ENCODE measurements at regions not wholly inside any gene's neighbourhood (a gene's known extent, or its start where the extent isn't known, plus 50 kb on each side); places are given as distances from the start of the nearest gene placed in this dataset.
"Not testable (repeated sequence)": the region's sequence is repeated elsewhere in the genome, so short reads cannot be mapped to it uniquely, and the experiment has no call there.

DNA sequence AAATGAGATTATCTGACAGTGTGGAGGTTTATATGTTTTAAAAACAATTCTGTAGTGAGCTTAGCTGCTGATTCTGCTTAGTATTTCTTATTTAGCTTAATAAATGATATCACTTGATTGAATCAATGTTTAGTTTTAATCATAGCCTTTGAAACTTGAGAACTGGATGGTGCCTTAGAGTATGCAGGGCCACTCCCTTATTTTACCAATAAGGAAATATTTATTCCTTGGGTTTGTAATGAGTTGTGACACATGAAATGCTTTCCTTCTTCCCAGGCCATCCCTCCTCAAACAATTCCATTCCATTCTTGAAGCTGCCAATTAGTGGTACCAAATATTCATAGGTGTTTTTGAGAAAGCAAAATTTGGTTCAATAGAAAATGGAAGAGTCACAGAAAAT is 183.8 kb upstream of the DCC start:
- Mint-ChIP-seq H3K27ac (no peak overlapping the region), H3K9me3 (peaks cover 4% of the 10 kb centered on the region), H3K36me3 (ENCODE audit: low read depth) (no peaks in the 10 kb centered on the region), H3K4me3 (no peak overlapping the region), H3K4me1 (no peaks in the 10 kb centered on the region), H3K27me3 (ENCODE audit: low read depth) (no peaks in the 10 kb centered on the region)
- TF ChIP-seq, protein P1, sequence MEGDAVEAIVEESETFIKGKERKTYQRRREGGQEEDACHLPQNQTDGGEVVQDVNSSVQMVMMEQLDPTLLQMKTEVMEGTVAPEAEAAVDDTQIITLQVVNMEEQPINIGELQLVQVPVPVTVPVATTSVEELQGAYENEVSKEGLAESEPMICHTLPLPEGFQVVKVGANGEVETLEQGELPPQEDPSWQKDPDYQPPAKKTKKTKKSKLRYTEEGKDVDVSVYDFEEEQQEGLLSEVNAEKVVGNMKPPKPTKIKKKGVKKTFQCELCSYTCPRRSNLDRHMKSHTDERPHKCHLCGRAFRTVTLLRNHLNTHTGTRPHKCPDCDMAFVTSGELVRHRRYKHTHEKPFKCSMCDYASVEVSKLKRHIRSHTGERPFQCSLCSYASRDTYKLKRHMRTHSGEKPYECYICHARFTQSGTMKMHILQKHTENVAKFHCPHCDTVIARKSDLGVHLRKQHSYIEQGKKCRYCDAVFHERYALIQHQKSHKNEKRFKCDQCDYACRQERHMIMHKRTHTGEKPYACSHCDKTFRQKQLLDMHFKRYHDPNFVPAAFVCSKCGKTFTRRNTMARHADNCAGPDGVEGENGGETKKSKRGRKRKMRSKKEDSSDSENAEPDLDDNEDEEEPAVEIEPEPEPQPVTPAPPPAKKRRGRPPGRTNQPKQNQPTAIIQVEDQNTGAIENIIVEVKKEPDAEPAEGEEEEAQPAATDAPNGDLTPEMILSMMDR (IDR thresholded peaks at IDR 0.05; ENCODE audit: unreplicated experiment in 3 of 3) = no peak

DNA sequence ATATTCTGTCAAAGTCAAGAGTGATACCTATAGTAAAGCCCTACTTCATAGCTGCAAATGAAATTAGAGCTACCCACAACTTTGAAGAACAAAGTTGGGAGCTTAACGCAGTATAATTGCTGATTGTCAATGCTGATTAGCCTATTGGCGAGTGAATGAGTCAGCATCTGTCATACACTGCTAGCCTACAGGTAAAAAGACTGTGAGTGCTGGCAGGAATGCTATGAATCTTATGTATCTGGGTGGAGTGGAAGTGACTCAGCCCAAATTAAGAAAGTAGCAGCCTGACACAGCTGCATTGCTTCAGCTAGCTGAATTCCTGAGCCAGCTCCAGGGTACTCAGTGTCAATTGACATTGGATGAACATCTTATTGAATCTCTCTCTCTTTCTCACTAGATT is 179.4 kb upstream of the DCC start:
- Mint-ChIP-seq H3K9me3 (peaks cover 14% of the 10 kb centered on the region), H3K36me3 (ENCODE audit: low read depth) (no peaks in the 10 kb centered on the region), H3K4me3 (no peak overlapping the region), H3K27me3 (ENCODE audit: low read depth) (no peaks in the 10 kb centered on the region), H3K27ac (no peak overlapping the region), H3K4me1 (no peaks in the 10 kb centered on the region)
- TF ChIP-seq, protein P1 (IDR thresholded peaks at IDR 0.05; ENCODE audit: unreplicated experiment in 3 of 3) = no peak

DNA sequence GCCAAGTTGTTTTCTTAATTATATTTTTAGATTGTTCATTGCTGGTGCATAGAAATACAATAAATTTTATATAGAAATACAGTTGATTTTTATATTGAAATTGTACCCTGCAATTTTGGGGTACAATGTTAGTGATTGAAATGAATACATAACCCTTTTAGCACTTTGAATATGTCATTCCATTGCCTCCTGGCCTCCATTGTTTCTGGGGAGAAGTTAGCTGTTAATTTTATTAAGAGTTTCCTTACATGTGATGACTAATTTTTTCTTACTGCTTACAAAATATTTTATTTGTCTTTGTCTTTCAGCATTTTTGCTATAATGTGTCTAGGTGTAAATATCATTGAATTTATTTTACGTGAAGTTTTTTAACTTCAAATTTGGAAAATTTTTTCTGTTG is 176.5 kb upstream of the DCC start:
- H3K4me1 Mint-ChIP-seq = no peaks in the 10 kb centered on the region
- no peaks in the 10 kb centered on the region for H3K27me3 Mint-ChIP-seq (ENCODE audit: low read depth)
- H3K36me3 Mint-ChIP-seq (ENCODE audit: low read depth) = no peaks in the 10 kb centered on the region
- TF ChIP-seq, protein P1 (IDR thresholded peaks at IDR 0.05; ENCODE audit: unreplicated experiment in 3 of 3) = no peak
- peaks cover 14% of the 10 kb centered on the region for H3K9me3 Mint-ChIP-seq
- no peak overlapping the region for H3K27ac Mint-ChIP-seq
- H3K4me3 Mint-ChIP-seq = no peak overlapping the region

DNA sequence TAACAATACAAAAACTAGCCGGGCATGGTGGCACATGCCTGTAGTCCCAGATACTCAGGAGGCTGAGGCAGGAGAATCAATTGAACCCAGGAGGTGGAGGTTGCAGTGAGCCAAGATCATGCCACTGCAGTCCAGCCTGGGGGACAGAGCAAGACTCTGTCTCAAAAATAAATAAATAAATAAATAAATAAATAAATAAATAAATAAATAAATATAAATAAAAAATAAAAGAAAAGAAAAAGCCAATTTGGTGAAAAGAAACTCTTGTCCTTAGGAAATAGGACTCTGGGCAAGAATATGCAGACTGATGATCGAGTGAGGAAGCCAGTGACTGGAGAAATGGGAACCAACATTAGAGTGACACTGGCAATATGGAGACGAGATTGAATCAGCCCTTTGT is 171.9 kb upstream of the DCC start:
- peaks cover 10% of the 10 kb centered on the region for H3K9me3 Mint-ChIP-seq
- H3K27me3 Mint-ChIP-seq (ENCODE audit: low read depth); H3K36me3 Mint-ChIP-seq (ENCODE audit: low read depth); H3K27ac Mint-ChIP-seq; H3K4me1 Mint-ChIP-seq; H3K4me3 Mint-ChIP-seq: not testable (repeated sequence)

DNA sequence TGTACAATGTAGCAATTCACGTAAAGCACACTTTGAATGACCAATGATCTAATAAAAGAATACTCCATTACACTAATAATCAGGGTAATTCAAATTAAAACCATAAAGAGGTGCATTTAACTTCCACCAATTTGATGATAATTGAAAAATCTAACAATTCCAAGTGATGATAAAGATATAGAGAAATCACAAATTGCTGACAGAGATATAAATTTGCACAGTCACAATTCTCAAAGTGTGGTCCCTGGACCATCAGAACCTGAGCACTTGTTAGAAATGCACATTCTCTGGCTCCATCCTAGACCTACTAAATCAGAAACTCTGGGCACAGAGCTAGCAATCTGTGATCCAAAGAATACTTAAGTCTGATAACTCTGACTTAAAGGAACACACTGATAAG is 165.8 kb upstream of the DCC start:
- TF ChIP-seq, protein P1 (IDR thresholded peaks at IDR 0.05; ENCODE audit: unreplicated experiment in 3 of 3) = no peak
- no peak overlapping the region for H3K27ac Mint-ChIP-seq
- H3K27me3 Mint-ChIP-seq (ENCODE audit: low read depth) = no peaks in the 10 kb centered on the region
- no peak overlapping the region for H3K4me3 Mint-ChIP-seq
- no peaks in the 10 kb centered on the region for H3K36me3 Mint-ChIP-seq (ENCODE audit: low read depth)
- no peaks in the 10 kb centered on the region for H3K9me3 Mint-ChIP-seq
- H3K4me1 Mint-ChIP-seq = no peaks in the 10 kb centered on the region

DNA sequence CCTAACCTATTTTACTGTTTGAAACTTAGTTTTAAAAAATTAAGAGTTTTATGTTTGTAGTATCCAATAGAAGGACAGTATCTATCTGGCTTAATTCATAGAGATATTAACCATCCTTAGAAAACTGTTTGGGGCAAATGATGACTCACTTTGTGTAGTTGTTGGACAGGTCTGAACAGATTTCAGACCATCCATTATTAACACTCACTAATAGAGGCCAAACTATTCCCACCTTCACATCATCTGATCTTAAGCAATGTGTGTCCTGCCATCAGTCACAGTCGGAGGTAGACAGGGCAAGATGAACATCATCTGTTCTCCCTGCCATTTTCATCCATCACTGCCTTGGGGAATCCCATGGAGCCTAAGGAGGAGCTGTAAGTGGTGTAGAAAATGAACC is 164.6 kb upstream of the DCC start:
- Mint-ChIP-seq H3K4me1 (no peaks in the 10 kb centered on the region), H3K27ac (no peak overlapping the region), H3K36me3 (ENCODE audit: low read depth) (no peaks in the 10 kb centered on the region), H3K27me3 (ENCODE audit: low read depth) (no peaks in the 10 kb centered on the region), H3K4me3 (no peak overlapping the region), H3K9me3 (no peaks in the 10 kb centered on the region)
- TF ChIP-seq, protein P1 (IDR thresholded peaks at IDR 0.05; ENCODE audit: unreplicated experiment in 3 of 3) = no peak

DNA sequence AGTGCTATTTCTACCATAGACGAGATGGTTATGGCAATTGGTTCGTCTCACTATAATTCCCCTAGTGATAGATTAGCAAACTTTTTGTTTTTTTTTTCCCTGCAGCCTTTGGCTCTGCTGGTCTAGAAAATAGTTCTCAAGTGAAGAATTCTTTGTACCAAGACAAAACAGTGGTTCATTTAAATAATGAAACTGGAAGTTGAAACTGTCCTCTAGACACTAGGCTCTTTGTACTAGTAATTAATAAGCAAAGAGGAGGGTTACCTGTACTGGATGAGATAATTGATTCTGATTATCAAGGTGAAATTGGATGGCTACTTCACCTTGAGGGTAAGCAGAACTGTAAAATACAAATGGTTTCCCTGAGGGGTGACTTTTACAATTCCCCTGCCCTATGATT is 156.9 kb upstream of the DCC start:
- Mint-ChIP-seq H3K4me1 (no peaks in the 10 kb centered on the region), H3K27me3 (ENCODE audit: low read depth) (no peaks in the 10 kb centered on the region), H3K36me3 (ENCODE audit: low read depth) (no peaks in the 10 kb centered on the region), H3K9me3 (no peaks in the 10 kb centered on the region), H3K4me3 (no peak overlapping the region), H3K27ac (no peak overlapping the region)
- TF ChIP-seq, protein P1 (IDR thresholded peaks at IDR 0.05; ENCODE audit: unreplicated experiment in 3 of 3) = no peak

Data from nephron (organoid).